ENCODE measurements at regions not wholly inside any gene's neighbourhood (a gene's known extent, or its start where the extent isn't known, plus 50 kb on each side); places are given as distances from the start of the nearest gene placed in this dataset.
"Not testable (repeated sequence)": the region's sequence is repeated elsewhere in the genome, so short reads cannot be mapped to it uniquely, and the experiment has no call there.

- DNase-seq (ENCODE audit: low read depth in 1 of 2, low spot score in 1 of 2), result no peak
Measured at GRCh38 chr9:85108746-85109145, 439.2 kb downstream of the NTRK2 start.

- no peak for DNase-seq (ENCODE audit: low read depth in 1 of 2, low spot score in 1 of 2)
Measured at GRCh38 chr9:85108229-85108628, 438.7 kb downstream of the NTRK2 start.

- no peak for DNase-seq (ENCODE audit: low read depth in 1 of 2, low spot score in 1 of 2)
Measured at GRCh38 chr9:85089188-85089969, 419.9 kb downstream of the NTRK2 start.

GRCh38 chr9:85081963-85082362, 412.4 kb downstream of the NTRK2 start:
- DNase-seq (ENCODE audit: low read depth in 1 of 2, low spot score in 1 of 2), result no peak

GRCh38 chr9:85079349-85079748, 409.8 kb downstream of the NTRK2 start:
- no peak for DNase-seq (ENCODE audit: low read depth in 1 of 2, low spot score in 1 of 2)

- DNase-seq (ENCODE audit: low read depth in 1 of 2, low spot score in 1 of 2), result no peak
Measured at GRCh38 chr9:85077944-85078343, 408.4 kb downstream of the NTRK2 start.

- DNase-seq (ENCODE audit: low read depth in 1 of 2, low spot score in 1 of 2), result not testable (repeated sequence)
Measured at GRCh38 chr9:85077146-85077545, 407.6 kb downstream of the NTRK2 start.
